RWPE1 (cell line): ENCODE measurements at regions not wholly inside any gene's neighbourhood (a gene's known extent, or its start where the extent isn't known, plus 50 kb on each side); places are given as distances from the start of the nearest gene placed in this dataset.

Experiments
- CTCF ChIA-PET: fragments of 350-600 bp; sonication (Branson Sonifier 250); formaldehyde crosslinking; extraction: SDS; loops from one replicate; lab custom pipeline; 2021; lab: Yijun Ruan, JAX
- POLR2A ChIA-PET: fragments of 400-600 bp; formaldehyde crosslinking; extraction: SDS; loops from one replicate; lab custom pipeline; 2020; ENCODE audit warnings: antibody characterized with exemption; ENCODE audit not compliant: low non-redundant PET; lab: Yijun Ruan, JAX
- DNase-seq: peaks from one replicate; pipeline ENCODE4 v3.0.0; 2012; ENCODE audit warnings: low spot score
- H3K27ac ChIP-seq: fragments of 450-650 bp; 2 replicates; pipeline ENCODE4 v1.5.1; 2017
- TF ChIP-seq, protein P1 (sequence below): fragments of 450-650 bp; conservative IDR thresholded peaks from 2 replicates; pipeline ENCODE4 v1.5.1; 2017; ENCODE audit warnings: low read depth, mild to moderate bottlenecking

DNA sequence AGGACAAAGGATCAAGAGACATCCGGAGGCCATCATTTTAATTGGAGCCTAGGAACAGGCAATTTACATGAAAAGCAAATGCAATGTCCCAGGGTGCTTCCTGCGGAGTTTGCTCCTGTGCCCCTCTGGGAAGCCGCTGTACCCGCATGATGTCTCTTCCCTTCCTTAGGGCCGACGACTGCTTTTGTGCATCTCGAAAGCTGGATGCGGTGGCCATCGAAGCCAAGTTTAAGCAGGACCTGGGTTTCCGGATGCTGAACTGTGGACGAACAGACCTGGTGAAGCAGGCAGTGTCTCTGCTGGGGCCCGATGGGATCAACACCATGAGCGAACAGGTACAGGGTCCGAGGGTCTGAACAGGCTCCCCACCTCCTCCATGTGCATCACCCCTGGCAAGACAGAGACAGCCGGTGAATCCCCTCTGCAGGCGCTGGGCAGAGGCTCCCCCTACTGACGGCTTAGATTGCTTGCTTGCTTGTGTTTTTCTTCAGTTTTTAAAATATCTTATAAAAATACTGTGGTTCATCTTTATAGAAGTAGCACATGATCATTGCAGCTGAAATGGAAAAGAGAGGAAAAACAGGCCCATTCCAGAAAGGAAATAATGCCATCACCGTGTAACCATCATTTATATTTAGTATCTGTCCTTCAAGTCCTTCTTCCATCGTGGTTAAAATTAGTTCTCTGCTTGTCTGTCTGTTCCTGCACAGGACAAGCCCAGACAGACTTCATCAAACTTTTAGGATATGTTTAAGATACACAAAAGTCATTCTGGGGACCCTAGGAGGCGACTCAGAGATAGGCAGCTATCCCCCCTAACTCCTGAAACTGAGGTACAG lies 75.4 kb upstream of the PWP1 start:
- ChIA-PET POLR2A (no interaction called here), CTCF (interaction anchor here (0.6 to 7.3 kb wide), 9 partner anchors 9 to 519 kb away, joined by 3 to 77 read pairs (median 3); a partner anchor contains a TSS)
- no peak overlapping the region for H3K27ac ChIP-seq
- TF ChIP-seq, protein P1, sequence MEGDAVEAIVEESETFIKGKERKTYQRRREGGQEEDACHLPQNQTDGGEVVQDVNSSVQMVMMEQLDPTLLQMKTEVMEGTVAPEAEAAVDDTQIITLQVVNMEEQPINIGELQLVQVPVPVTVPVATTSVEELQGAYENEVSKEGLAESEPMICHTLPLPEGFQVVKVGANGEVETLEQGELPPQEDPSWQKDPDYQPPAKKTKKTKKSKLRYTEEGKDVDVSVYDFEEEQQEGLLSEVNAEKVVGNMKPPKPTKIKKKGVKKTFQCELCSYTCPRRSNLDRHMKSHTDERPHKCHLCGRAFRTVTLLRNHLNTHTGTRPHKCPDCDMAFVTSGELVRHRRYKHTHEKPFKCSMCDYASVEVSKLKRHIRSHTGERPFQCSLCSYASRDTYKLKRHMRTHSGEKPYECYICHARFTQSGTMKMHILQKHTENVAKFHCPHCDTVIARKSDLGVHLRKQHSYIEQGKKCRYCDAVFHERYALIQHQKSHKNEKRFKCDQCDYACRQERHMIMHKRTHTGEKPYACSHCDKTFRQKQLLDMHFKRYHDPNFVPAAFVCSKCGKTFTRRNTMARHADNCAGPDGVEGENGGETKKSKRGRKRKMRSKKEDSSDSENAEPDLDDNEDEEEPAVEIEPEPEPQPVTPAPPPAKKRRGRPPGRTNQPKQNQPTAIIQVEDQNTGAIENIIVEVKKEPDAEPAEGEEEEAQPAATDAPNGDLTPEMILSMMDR = peak; percentile 78
- DNase-seq = peak; percentile 41

DNA sequence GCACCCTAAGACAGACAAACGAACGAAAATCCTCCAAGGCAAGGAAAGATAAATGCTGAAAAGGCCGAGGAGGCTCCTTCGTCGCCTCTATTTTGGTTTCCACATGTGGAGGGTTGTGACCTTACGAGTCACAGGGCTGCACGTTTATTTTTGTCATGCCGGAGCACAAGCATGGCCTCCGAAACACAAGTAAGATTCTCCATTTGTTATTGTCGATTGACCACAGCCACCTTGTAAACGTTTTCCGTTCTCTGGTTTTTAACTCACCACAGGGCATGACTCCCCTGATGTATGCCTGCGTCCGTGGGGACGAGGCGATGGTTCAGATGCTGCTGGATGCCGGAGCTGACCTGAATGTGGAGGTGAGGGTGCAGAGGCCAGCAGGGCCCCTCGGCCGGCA lies 73.1 kb upstream of the PWP1 start:
- TF ChIP-seq, protein P1 = no peak
- POLR2A ChIA-PET = no interaction called here
- no peak for DNase-seq
- CTCF ChIA-PET = no interaction called here
- H3K27ac ChIP-seq = no peak overlapping the region

DNA sequence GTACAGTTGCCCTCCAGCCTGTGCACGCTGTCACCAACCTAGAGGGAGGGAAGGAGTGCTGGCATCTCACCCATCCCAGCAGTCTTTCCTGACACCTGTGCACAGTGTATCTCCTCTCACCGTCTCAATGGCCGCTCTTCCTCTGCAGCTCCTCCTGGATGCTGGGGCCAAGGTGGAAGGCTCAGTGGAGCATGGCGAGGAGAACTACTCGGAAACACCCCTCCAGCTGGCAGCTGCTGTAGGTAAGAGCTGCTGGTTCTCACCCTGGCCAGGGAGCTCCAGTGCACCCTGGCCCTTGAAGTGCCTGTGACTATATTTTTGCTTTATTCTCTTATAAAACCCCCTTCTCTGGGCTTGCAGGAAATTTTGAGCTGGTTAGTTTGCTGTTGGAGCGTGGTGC lies 68.7 kb upstream of the PWP1 start:
- TF ChIP-seq, protein P1 = no peak
- H3K27ac ChIP-seq = no peak overlapping the region
- CTCF ChIA-PET = interaction anchor here (1.0 kb wide), 1 partner anchor 10 kb away, joined by 3 read pairs; no protein-coding TSS in a partner anchor
- no peak for DNase-seq
- POLR2A ChIA-PET = no interaction called here

GRCh38 chr12:107618106-107618505 lies 67.5 kb upstream of the PWP1 start:
- TF ChIP-seq, protein P1 = no peak
- H3K27ac ChIP-seq = no peak overlapping the region
- ChIA-PET CTCF (no interaction called here), POLR2A (no interaction called here)
- no peak for DNase-seq

- POLR2A ChIA-PET = no interaction called here
- no peak for DNase-seq
- no peak overlapping the region for H3K27ac ChIP-seq
- CTCF ChIA-PET = interaction anchor here (0.7 kb wide), 1 partner anchor 570 kb away, joined by 3 read pairs; no protein-coding TSS in a partner anchor
- TF ChIP-seq, protein P1 = no peak
Measured at GRCh38 chr12:107619831-107620230, 65.8 kb upstream of the PWP1 start.

DNA sequence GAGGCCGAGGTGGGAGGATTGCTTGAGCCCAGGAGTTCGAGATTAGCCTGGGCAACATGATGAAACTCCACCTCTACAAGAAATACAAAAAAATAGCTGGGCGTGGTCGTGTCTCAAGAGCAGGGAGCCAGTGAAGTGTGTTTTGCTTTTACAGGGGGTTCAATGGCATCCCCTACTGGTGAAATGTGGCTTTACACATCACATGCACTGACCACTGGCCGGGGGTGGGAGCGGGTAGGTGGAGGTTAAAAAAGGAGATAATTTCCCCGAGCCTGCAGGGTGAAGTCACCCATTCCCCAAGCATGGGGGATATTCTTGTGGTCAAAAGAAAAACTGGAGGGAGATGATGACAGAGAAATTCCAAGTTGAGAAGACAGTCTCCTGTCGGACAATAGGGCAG lies 63.6 kb upstream of the PWP1 start:
- POLR2A ChIA-PET = no interaction called here
- H3K27ac ChIP-seq = no peak overlapping the region
- TF ChIP-seq, protein P1 = peak; percentile 58
- no peak for DNase-seq
- CTCF ChIA-PET = interaction anchor here (0.6 to 1.7 kb wide), 3 partner anchors 12 to 497 kb away, joined by 3 to 6 read pairs (median 5); no protein-coding TSS in a partner anchor
